Stomach smooth muscle (tissue), 2 donors: ENCODE measurements at regions not wholly inside any gene's neighbourhood (a gene's known extent, or its start where the extent isn't known, plus 50 kb on each side); places are given as distances from the start of the nearest gene placed in this dataset.
"Not testable (repeated sequence)": the region's sequence is repeated elsewhere in the genome, so short reads cannot be mapped to it uniquely, and the experiment has no call there.

ENCODE experiments used
- H3K27ac ChIP-seq: one replicate; pipeline ENCODE4 v1.7.0; 2013; ENCODE audit warnings: mild to moderate bottlenecking, low read length, inconsistent platforms
- H3K27me3 ChIP-seq, 2 donors: one replicate each; pipeline ENCODE4 v1.7.0; 2013; ENCODE audit warnings: low read length in 2 of 2; ENCODE audit not compliant: insufficient read depth in 2 of 2, control insufficient read depth in 1 of 2
- H3K36me3 ChIP-seq, 2 donors: one replicate each; pipeline ENCODE4 v1.7.0; 2013; ENCODE audit warnings: low read length in 2 of 2; ENCODE audit not compliant: control insufficient read depth in 2 of 2, insufficient read depth in 2 of 2
- H3K4me1 ChIP-seq: one replicate; pipeline ENCODE4 v1.7.0; 2013; ENCODE audit warnings: low read length; ENCODE audit not compliant: control insufficient read depth, insufficient read depth
- H3K4me3 ChIP-seq, 2 donors: one replicate each; pipeline ENCODE4 v1.7.0; 2013; ENCODE audit warnings: low read length in 2 of 2
- H3K9ac ChIP-seq, 2 donors: one replicate each; pipeline ENCODE4 v1.7.0; 2013; ENCODE audit warnings: low read length in 2 of 2, mild to moderate bottlenecking in 1 of 2
- H3K9me3 ChIP-seq, 2 donors: one replicate each; pipeline ENCODE4 v1.7.0; 2013; ENCODE audit warnings: low read length in 2 of 2; ENCODE audit not compliant: control insufficient read depth in 2 of 2
- donor health status: healthy.
- donor health status: Pancreatic carcinoma.

GRCh38 chr10:114718374-114718773 lies 60.3 kb upstream of the ABLIM1 start:
- Histone ChIP-seq H3K27ac (no peak overlapping the region), H3K4me1 (peaks cover 4% of the 10 kb centered on the region), H3K9me3 (no peaks in the 10 kb centered on the region), H3K36me3 (no peaks in the 10 kb centered on the region), H3K9ac (no peak overlapping the region), H3K27me3 (no peaks in the 10 kb centered on the region), H3K4me3 (no peak overlapping the region)

GRCh38 chr10:114719311-114719710 lies 61.2 kb upstream of the ABLIM1 start:
- Histone ChIP-seq H3K36me3 (no peaks in the 10 kb centered on the region), H3K4me3 (no peak overlapping the region), H3K4me1 (peaks cover 1% of the 10 kb centered on the region), H3K9me3 (no peaks in the 10 kb centered on the region), H3K9ac (no peak overlapping the region), H3K27ac (no peak overlapping the region), H3K27me3 (no peaks in the 10 kb centered on the region)

GRCh38 chr10:114720023-114720422 lies 61.9 kb upstream of the ABLIM1 start:
- not testable (repeated sequence) for H3K4me1 ChIP-seq, H3K9ac ChIP-seq, H3K9me3 ChIP-seq, H3K27ac ChIP-seq, H3K4me3 ChIP-seq, H3K27me3 ChIP-seq, H3K36me3 ChIP-seq

GRCh38 chr10:114720685-114721278 lies 62.7 kb upstream of the ABLIM1 start:
- no peaks in the 10 kb centered on the region for H3K36me3 ChIP-seq
- no peak overlapping the region for H3K9ac ChIP-seq
- no peaks in the 10 kb centered on the region for H3K4me1 ChIP-seq
- H3K4me3 ChIP-seq = no peak overlapping the region
- H3K27me3 ChIP-seq = no peaks in the 10 kb centered on the region
- no peak overlapping the region for H3K27ac ChIP-seq
- no peaks in the 10 kb centered on the region for H3K9me3 ChIP-seq

GRCh38 chr10:114722136-114722535 lies 64.1 kb upstream of the ABLIM1 start:
- H3K27me3 ChIP-seq, H3K9ac ChIP-seq, H3K4me3 ChIP-seq, H3K4me1 ChIP-seq, H3K9me3 ChIP-seq, H3K36me3 ChIP-seq, H3K27ac ChIP-seq: not testable (repeated sequence)

- Histone ChIP-seq H3K9me3 (no peaks in the 10 kb centered on the region), H3K27me3 (no peaks in the 10 kb centered on the region), H3K36me3 (no peaks in the 10 kb centered on the region), H3K4me1 (no peaks in the 10 kb centered on the region), H3K27ac (no peak overlapping the region), H3K4me3 (no peak overlapping the region), H3K9ac (no peak overlapping the region)
Measured at GRCh38 chr10:114723361-114723760, 65.3 kb upstream of the ABLIM1 start.

- Histone ChIP-seq H3K27me3 (no peaks in the 10 kb centered on the region), H3K9ac (no peak overlapping the region), H3K36me3 (no peaks in the 10 kb centered on the region), H3K4me1 (no peaks in the 10 kb centered on the region), H3K27ac (no peak overlapping the region), H3K9me3 (no peaks in the 10 kb centered on the region), H3K4me3 (no peak overlapping the region)
Measured at GRCh38 chr10:114723991-114724715, 66.1 kb upstream of the ABLIM1 start.

- Histone ChIP-seq H3K27me3 (no peaks in the 10 kb centered on the region), H3K9me3 (no peaks in the 10 kb centered on the region), H3K9ac (no peak overlapping the region), H3K4me3 (no peak overlapping the region), H3K4me1 (no peaks in the 10 kb centered on the region), H3K27ac (no peak overlapping the region), H3K36me3 (no peaks in the 10 kb centered on the region)
Measured at GRCh38 chr10:114724716-114725106, 66.6 kb upstream of the ABLIM1 start.

- Histone ChIP-seq H3K4me3 (no peak overlapping the region), H3K27ac (no peak overlapping the region), H3K36me3 (no peaks in the 10 kb centered on the region), H3K9me3 (no peaks in the 10 kb centered on the region), H3K9ac (no peak overlapping the region), H3K27me3 (no peaks in the 10 kb centered on the region), H3K4me1 (no peaks in the 10 kb centered on the region)
Measured at GRCh38 chr10:114726820-114727271, 68.8 kb upstream of the ABLIM1 start.

GRCh38 chr10:114728325-114728724 lies 70.2 kb upstream of the ABLIM1 start:
- Histone ChIP-seq H3K27me3 (no peaks in the 10 kb centered on the region), H3K36me3 (no peaks in the 10 kb centered on the region), H3K9me3 (no peaks in the 10 kb centered on the region), H3K4me1 (no peaks in the 10 kb centered on the region), H3K4me3 (no peak overlapping the region), H3K9ac (no peak overlapping the region), H3K27ac (no peak overlapping the region)

GRCh38 chr10:114729103-114729659 lies 71.1 kb upstream of the ABLIM1 start:
- Histone ChIP-seq H3K9ac (no peak overlapping the region), H3K9me3 (no peaks in the 10 kb centered on the region), H3K27me3 (no peaks in the 10 kb centered on the region), H3K4me1 (no peaks in the 10 kb centered on the region), H3K27ac (no peak overlapping the region), H3K4me3 (no peak overlapping the region), H3K36me3 (no peaks in the 10 kb centered on the region)
